HG03103 (cell line): ENCODE measurements at regions not wholly inside any gene's neighbourhood (a gene's known extent, or its start where the extent isn't known, plus 50 kb on each side); places are given as distances from the start of the nearest gene placed in this dataset.

Experiments used
- ATAC-seq: cut with Tn5 transposase; IDR thresholded peaks from one replicate; pipeline ENCODE4 v1.9.1; 2021; ENCODE audit warnings: low read depth; ENCODE audit not compliant: unreplicated experiment

DNA sequence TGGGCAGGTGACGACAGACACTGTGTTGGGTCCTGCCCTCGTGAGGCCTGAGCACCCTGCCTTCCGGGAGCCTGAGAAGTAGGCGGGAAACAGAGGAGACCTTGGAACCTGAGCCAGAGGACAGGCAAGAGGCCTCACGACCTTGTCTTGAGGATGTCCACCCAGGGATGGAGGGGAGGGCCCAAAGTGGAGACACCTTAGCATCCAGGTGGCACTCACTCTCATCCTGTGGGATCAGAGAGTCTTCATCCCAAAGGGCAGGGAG lies 347.2 kb downstream of the NPHP4 start:
- no peak for ATAC-seq

DNA sequence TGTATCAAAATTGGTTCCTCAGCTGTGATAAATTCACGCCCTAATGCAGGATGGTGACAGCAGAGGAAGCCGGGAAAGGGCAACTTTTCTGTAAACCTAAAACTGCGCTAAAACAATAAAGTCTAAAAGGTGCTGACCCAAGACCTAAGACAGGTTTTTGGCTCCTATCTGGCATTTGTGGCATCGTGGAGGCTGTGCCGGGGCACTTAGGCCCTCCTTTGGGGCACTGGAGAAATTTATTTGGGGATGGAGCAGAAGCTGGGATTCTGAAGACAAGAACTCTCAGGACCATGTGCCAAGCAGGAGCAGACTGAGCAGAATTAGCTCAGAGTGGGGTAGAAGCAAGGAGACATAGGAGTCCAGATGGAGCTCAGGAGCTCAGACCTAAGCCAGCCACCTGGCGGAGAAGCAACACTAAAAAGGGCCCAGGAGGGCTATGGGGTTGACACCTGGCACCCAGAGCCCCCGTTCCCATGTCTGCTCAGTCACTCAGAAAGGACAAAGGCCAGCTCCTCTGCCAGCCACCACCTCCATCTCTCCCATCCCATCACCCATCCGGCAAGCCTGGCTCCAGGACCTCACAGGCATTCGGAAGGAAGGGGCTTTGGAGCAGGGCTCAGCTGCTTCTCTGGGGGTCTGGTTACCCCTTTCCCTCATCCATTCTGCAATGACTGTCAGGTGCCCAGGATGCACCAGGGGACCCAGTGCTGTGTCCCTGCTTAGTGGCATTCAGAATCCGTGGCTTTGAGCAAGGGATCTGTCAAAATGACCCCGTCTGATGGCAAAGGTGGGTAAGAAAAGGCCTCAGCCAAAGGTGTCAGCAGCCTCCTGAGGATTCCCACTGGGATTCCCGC lies 347.7 kb downstream of the NPHP4 start:
- ATAC-seq = no peak

DNA sequence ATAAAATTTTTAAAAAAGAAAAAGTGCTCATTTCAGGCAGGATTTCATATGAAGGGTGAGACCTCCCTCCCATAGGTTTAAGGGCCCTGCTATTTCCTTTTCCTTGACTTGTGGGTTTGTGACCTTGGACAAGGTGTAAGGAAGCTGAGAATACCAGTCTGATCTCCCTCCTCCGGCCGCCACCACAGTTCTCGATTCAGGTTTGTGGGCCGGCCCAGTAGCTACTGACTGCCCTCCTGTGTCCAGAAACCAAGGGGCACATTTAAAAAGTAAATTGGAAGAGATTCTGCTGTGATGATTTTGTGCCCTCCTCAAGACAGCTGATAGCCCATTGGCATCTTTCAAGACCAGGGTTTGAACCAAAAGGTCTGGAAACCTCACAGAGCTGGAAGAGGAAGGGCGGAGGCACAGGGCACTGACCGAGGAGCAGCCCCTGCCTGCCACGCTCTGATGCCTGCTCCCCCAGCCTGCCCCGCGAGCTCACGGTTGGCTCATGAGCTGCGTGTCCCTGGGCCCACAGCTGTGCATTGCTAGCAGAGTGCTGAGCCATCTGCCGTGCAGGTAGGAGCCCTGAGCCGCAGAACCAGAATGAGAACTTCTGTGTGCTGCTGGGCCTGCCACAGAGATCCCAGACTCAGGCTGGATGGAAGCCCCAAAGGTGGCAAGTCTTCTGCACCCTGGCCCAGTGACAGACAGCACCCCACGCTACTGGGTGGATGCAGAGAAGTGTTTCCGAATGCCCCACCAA lies 348.7 kb downstream of the NPHP4 start:
- ATAC-seq = no peak

DNA sequence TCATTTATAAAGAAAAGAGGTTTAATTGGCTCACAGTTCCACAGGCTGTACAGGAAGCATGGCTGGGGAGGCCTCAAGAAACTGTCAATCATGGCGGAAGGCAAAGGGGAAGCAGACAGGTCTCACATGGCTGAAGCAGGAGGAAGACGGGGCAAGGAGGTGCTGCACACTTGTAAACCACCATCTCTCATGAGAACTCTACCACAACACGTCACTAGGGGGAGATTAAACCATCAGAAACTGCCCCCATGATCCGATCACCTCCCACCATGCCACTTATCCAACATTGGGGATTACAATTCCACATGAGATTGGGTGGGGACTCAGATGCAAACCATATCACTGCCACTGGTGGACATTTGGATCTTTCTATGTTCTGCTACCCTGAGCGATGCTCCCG lies 351.4 kb downstream of the NPHP4 start:
- no peak for ATAC-seq

DNA sequence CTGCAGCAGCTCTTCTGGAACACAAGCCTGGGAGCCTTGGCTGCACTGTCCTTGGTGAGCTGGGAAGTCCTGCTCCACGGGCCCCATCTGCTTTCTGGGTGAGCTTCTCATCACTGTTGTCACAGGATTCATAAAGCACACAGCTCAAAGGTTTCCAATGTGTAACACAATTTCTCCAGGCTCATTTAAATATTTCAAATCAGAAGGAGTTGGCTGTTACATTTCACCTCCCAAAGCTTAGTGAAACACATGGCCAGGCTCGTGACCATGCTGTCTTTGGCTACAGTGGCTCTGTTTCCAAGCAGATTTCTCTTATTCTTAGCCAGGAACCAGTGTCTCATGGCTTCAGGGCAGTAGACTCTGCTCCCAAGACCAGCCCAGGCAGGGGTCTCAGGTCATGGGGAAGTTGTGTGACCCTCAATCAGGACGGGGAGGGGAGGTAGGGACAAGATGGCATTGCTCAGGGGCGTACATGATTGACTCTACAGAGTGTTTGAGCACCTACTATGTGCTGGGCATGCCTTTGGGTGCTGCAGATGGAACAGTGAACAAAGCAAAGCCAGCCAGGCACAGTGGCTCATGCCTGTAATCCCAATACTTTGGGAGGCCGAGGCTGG lies 353.0 kb downstream of the NPHP4 start:
- no peak for ATAC-seq

DNA sequence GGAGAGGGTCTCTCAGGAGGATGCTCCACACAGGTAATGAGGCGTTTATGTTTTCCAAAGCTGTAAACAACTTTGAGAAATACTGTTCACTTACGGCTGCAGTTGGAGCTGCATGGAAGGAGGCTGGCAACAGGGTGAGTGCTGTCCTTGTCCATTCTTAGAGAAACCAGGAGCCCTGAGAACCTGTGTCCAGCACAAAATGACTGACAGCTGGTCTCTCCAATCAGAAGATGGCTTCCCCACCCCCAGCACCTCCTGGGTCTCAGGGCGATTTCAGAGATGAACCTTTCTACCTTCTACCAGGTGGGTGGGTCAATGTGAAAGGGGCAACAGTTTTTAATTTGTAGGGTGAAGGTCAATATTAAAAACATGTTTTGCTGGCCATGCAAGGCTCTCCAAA lies 353.6 kb downstream of the NPHP4 start:
- ATAC-seq = no peak

DNA sequence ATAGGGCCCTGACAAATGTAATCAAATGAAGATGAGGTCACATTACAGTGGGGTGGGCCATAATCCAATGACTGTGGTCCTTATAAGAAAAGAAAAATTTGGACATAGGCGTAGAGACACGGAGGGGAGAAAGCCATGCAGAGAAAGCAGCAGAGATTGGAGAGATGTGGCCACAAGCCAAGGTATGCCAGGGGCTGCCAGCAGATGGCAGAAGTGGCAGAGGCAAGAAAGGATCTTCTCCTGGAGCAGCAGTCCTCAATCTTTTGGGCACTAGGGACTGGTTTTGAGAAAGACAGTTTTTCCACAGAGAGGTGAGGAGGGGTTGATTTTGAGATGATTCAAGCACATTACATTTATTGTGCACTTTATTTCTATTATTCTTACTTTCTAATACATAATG lies 355.1 kb downstream of the NPHP4 start:
- ATAC-seq = no peak

DNA sequence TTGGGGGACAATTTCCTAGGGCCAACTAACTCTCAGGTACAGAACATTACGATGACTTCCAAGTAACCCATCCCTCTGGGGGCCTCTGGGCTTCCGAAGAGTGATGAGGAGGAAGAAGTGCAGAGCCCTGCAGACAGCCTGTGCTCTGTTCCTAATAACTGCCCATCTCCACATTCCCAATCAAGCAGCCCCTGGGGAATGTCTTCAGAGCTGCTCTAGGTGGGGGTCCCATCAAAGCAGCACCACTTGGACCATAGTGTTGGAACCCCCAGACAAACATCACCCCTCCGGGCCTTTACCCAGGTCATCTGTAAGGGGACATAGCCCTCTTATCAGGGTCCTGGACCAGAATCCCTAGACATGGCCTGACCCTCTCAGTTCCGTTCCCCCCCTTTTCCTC lies 357.3 kb downstream of the NPHP4 start:
- ATAC-seq = no peak

DNA sequence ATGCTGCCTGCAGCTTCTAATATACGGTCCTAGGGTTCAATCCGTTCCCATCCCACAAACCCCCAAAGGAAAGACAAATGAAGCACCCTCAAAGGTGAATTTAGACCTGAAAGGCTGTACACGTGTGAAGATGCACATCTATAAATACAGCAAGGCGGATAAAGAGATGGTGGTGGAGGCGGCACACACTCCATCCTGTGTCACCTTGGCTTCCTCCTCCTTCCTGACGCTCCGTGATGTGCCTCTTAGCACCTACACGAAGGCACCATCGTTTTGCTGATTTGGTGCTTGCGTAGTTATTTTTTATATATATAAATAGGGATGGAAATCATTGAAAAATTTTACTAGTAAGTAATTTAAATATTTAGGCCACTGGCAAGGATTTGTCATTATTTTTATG lies 359.4 kb downstream of the NPHP4 start:
- ATAC-seq = no peak

DNA sequence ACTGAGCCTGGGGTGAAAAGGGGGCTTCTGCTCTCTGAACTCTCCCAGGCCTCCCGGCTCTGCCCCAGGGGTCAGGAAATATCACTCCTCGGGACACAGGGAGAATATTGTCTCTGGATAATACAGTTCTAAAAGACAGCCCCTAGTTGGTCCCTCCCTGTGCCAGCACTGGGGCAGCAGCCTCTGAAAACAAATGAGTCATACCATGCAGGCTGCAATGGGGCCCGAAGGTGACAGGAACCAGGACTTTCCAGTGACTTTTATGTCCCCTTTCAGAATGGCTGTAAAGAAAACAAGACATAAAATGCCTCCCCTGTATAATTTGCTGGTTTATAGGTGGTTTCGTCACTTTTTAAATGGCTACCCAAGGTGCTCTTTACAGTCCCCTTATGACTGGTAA lies 360.0 kb downstream of the NPHP4 start:
- no peak for ATAC-seq

DNA sequence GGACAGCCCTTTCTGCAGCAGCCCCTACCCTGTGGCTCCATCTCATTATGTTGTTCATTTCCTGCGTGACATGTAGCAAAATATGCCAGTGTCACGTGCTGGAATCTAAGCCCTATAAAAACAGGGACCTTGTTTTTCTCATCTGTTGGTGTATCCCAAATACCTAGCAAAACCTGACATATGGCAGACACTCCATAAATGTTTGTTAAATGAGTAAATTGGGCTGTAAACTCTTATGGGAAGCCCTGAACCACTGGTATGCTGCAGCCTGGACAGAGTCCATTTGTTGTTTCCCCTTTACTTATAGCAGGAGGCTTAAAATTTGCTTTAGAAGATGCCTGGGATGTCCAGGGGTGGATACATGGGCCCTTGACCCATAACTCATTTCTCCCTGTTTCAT lies 363.8 kb downstream of the NPHP4 start:
- ATAC-seq = no peak

DNA sequence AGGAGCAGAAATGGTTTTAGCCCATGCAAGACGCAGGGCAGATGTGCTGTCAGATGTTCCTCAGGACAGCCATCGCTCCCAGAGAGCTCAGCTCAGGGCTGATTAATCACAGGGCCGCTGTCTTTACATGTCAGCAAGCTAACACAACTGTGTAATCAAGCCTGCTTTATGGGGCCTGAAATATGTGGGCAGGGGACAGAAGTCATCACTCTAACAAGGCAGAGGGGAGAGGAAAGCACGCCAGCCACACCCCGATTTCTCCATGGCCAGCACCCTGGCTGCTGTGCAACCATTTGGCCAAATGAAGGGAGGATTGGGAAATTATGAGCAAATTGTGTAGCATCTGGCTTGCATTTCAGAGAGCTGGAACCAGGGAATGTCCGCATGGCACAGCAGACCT lies 368.8 kb downstream of the NPHP4 start:
- ATAC-seq = no peak

DNA sequence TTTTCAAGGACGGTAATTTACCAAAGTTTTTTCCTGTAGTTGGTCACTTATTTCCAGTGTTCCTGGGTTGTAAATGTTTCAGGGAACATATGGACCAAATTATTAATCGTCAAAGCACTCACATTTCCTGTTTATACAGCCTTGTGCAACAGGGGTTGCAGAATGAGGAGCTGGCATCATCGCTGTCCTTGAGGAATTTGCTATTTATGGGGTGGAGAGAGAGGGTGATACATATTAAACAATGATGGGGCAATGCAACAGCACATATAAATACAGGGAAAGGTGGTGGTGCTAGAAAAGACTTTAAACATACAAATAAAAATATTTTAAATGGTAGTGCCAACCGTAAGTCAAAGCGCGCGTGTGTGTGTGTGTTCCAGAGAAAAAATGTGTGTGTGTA lies 369.8 kb downstream of the NPHP4 start:
- no peak for ATAC-seq

DNA sequence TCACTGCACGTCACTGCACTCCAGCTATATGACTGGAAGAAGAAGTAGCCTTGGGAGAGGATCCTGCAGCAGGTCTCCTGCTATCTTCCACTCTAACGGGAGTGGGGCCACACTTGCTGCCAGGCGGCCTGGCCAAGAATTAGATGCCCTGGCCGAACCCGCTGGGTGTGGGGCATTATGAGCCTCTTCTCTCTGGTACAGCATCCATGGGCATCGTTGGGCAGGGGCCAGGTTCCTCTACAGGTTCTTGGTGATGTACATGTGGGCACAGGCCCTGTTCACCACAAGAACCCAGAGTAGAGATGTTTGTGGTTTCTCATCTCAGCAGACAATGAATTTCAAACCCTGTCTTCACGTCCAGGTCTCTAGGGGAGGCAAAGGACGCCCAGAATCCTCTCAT lies 370.5 kb downstream of the NPHP4 start:
- ATAC-seq = no peak

DNA sequence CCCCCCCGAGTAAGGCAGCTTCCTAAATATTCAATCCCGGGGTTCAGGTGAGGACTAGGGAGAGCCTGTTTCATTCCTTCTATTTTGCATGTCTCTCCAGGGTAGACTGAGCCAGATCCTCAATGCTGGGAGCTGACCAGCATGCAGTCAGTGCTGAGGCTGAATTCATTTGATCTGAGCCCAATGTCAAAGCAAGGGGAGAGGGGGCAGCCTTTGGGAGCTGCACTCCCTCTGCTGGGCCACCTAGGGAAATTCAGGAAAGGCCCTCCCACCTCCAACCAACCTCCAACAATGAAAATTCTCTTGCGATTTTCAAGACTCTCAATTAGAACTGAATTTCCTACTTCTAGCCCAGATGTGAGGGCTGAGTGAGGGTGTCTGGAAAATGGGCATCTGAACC lies 371.2 kb downstream of the NPHP4 start:
- no peak for ATAC-seq

DNA sequence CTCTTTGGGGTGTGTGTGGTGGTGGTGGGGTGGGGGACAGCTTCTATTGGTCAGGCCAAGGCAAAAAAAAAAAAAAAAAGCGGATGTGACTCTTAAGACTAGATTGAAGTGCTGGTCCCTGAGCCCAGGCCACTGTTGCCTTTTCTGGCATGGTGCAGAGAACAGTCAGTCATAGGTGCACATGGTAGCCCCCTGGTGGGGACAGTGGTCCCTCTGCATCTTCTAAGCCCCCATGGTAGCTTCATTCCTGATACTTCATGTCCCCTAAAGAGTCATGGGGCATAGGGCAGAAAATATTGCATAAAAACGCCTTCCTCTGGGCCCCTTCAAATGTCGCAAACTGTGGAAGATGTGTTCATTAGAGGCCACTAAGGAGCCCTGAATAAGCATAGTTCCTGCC lies 371.8 kb downstream of the NPHP4 start:
- ATAC-seq = no peak

DNA sequence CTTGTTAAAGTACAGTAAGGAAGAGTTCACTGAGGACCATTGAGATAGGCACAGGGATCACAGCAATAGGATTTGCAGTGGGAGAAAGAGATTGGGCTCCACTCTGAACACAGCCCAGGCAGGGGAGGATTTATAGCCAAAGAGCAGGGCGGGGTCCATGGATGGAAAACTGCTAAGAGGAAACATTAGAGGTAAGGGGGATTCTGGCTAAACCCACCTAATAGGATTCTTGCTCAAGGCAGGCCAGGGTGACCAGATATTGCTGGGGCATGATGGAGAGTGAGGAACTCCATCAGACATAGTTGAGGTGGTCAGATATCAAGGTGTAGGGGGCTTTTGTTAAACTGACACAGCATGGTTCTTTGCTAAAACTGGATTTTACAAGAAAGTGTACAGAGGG lies 372.8 kb downstream of the NPHP4 start:
- ATAC-seq = no peak

DNA sequence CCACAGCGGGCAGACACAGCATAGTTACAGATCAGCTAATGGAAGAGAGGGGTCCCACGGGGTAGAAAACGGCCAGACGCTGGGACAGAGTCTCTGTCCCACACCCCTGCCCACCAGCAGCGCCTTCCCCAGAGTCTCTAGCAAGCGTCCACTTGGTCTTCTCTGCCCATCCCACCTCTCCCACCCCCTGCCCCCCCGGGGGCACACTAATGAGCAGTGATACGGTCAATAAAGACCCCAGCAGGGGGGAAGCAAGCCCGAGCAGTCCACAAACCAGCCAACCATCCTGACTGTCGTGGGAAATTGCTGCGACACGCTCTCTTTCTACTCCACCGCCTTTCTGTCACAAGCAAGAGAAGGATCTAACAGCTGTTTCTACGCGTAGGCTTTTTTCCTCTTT lies 374.7 kb downstream of the NPHP4 start:
- ATAC-seq = no peak

DNA sequence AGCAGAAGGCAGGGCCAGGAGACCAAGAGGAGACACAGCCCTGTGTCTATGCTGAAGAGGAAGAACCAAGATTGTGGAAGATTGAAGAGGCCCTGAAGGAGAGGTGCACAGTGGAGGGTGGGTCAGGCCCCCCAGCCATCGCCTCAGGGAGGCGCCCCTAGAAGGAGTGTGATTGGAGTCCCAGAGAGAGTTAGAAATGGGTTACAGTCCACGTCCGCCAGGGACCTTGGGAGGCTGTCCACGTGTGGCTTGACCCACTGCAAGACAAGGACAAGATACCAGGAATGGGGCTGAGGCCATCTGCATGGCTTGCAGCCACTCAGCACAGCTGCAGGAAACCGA lies 375.1 kb downstream of the NPHP4 start:
- ATAC-seq = no peak

DNA sequence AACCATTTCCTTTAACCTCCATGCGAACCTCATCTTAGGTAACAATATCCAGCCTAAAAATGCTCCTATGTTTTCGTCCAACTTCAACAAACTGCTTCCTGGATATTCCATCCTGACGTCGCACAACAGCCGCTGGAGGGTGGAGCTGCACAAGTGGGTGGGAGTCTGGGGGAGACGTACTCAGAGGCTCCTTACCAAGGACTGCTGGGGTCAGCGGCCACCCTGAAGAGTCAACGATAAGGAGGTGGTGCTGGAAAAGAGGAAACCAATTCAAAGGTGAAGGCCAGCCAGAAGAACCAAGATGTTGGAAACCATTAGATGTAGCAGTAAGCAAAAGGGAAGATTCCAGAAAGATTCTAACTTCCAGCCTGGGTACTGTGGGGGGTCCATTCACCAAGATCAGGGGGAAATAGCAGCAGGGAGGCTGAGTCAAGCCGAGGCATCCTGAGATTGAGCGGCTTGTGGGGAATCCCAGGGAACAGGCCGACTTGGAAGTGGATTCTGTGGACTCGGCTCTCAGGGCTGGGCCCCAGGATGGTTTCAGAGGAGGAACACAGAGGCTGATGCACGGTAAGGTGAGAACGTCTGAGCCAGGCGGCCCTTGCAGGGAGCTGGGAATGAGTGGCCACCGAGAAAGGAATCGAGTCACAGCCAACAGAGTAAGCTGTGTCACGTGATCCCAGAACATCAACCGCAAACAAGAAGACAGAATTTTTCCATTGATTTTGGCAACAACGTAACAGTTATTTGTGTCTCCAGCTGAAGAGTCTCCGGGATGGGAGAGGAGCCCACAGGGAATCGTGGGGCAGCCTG lies 375.7 kb downstream of the NPHP4 start:
- no peak for ATAC-seq

DNA sequence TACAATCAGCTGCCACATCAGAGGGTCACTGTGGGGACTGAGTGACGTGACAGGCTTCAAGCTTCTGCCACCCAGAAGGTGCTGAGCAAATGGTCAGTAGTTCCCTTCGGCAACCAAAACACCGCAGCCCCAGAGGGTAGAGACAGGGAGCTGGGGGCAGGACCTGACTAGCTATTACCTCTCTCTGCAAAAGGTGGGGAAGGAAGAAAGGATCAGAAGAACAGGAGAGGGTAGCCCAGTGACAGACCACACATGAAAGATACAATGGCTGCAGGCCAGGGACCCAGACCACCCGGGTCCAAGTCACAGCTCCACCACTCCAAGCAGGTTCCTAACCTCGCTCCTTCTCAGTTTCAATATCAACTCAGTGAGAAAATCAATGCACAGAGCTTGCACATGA lies 377.1 kb downstream of the NPHP4 start:
- ATAC-seq = no peak
